ENCODE measurements at regions not wholly inside any gene's neighbourhood (a gene's known extent, or its start where the extent isn't known, plus 50 kb on each side); places are given as distances from the start of the nearest gene placed in this dataset.

GRCh38 chr2:215601990-215602721 lies 166.3 kb upstream of the FN1 start:
- DNase-seq (ENCODE audit: low read depth, low spot score), result no peak

DNA sequence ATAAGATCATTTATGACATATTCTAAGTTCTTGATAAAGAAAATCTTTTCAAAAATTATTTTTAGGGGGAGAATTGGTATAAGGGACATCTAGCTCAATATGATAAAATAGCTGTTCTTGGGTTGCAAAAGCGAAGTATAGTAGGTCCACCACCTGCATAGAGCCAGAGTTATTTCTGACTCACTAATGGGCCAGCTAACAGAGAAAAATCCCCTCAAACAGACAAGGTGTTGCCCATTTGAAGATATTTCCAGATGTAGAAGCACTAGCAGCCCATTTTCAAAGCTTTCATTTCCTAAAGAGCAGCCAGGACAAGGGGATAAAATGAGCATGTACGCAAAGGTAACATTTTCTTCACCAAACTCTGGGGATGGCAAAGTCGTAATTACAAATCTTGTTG lies 165.7 kb upstream of the FN1 start:
- DNase-seq (ENCODE audit: low read depth, low spot score), result no peak

DNA sequence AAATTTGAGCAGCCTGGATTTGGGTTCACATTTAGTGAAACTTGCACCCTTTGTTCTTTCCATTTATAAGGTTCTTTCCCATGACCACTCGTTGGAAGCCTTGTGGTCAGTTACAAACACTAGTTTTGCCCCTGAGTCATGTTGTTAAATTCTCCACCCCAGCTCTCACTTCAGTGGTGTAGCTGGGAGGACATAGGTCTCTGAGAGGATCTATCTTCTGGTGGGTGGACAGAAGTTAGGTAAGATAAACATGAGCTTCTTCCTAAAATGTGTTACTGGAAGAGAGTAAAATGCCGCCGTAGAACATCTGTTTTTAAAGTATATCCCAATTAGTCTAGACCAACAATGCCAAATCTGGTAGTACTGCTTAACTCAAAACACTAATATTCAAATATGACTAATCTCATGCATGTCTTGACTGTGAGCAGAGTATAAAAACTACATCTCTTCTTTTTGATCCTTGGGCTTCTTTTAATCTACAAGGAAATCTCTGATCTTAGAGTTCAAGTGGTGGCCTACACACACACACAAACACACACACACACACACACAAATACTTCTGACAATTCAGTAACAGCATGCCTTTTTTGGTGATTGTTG lies 162.6 kb upstream of the FN1 start:
- DNase-seq (ENCODE audit: low read depth, low spot score), result no peak

- no peak for DNase-seq (ENCODE audit: low read depth, low spot score)
Observed at GRCh38 chr2:215597577-215597976, 161.7 kb upstream of the FN1 start.

- no peak for DNase-seq (ENCODE audit: low read depth, low spot score)
Observed at GRCh38 chr2:215594766-215595165, 158.9 kb upstream of the FN1 start.

DNA sequence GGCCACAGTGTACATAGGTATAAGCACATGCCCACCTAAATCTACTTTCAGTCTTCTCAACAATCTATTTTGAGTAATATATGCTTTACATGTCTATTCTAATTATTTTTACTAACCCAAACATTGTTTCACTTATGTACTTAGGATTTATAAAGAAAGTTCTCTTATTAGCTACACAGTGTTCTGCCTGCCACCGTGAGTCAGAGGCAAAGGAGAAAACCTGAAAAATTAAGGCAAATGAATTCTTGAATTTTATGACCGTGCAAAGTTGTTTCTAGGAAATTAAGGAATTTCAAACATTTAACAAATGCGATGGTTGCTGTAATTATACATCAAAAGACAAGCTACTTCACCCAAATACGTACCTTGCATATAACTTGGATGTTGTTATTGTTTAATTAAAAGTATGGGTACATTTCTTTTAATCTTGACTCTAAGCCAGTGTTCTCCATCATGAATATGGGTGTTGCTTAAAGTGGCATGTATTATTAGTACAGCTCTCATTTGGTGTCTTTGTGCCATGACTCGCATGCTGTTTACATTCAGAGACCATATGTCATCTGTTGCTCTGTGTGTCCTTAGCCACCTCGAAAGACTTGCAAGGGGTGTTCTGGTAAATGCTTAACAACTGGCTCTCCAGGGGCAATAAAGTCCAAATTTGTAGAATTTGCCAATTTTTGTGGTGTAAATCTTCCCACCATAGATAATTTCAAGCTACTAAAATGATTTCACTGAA lies 154.3 kb upstream of the FN1 start:
- DNase-seq (ENCODE audit: low read depth, low spot score), result no peak

- DNase-seq (ENCODE audit: low read depth, low spot score), result no peak
Observed at GRCh38 chr2:215583881-215584280, 148.0 kb upstream of the FN1 start.

DNA sequence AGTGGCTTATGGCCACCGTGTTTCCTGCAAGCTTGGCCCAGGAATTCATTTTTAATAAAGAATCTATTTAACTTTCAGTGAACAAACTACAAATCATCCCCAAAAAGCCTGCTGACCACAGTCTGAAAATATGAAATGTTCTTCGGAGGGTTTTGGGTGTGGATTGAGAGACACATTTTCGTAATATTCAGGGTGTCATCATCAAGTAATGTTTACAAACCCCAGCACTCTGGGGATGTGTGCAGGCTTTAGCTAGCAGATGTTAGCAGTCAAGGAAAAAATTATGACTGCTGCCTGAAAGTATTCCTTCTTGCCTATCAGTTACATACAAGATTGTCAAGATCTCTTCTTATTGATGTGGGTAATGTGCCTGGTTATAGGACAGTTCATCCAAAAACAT lies 143.9 kb upstream of the FN1 start:
- DNase-seq (ENCODE audit: low read depth, low spot score), result no peak

GRCh38 chr2:215577356-215577755 lies 141.5 kb upstream of the FN1 start:
- no peak for DNase-seq (ENCODE audit: low read depth, low spot score)

DNA sequence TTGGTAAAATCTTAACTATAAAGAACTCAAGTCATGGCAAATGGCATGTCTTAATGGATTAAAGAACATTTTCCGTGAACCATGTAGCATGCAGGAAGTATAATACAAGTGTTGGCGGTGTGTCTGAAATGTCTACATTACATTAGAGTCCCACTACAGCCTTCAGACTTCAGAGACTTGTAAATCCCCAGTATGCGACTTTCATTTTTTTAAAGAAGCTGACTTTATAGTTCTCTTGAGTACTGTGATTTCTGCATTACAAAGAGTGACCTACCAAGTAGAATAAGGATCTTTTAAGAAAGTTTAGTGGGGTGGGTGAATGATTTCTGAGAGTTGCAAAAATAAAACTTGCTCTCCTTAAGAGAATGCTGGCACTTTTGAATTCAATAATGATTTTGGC lies 140.7 kb upstream of the FN1 start:
- DNase-seq (ENCODE audit: low read depth, low spot score), result no peak

GRCh38 chr2:215573496-215573895 lies 137.6 kb upstream of the FN1 start:
- DNase-seq (ENCODE audit: low read depth, low spot score), result no peak

GRCh38 chr2:215572341-215572848 lies 136.5 kb upstream of the FN1 start:
- DNase-seq (ENCODE audit: low read depth, low spot score), result no peak

DNA sequence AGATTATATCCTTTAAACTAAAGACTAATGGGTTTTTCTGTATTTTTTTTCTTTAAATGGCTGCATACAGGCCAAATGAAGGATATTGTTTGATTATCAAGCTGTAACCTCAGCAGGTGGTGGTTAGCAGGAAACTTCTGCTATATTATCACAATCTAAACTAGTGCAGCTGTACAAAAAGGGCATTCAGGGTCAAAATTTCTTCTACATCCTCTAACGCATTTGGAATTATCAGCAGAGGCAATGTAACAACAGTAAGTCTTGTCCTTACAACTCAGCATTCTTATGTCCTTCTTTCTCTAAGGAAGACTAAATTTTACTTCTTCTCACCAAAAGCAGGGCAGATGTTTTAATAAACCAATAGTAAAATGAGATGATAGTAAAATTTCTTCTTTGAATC lies 135.8 kb upstream of the FN1 start:
- no peak for DNase-seq (ENCODE audit: low read depth, low spot score)

- DNase-seq (ENCODE audit: low read depth, low spot score), result no peak
Observed at GRCh38 chr2:215567504-215567903, 131.6 kb upstream of the FN1 start.

GRCh38 chr2:215565897-215566296 lies 130.0 kb upstream of the FN1 start:
- no peak for DNase-seq (ENCODE audit: low read depth, low spot score)

DNA sequence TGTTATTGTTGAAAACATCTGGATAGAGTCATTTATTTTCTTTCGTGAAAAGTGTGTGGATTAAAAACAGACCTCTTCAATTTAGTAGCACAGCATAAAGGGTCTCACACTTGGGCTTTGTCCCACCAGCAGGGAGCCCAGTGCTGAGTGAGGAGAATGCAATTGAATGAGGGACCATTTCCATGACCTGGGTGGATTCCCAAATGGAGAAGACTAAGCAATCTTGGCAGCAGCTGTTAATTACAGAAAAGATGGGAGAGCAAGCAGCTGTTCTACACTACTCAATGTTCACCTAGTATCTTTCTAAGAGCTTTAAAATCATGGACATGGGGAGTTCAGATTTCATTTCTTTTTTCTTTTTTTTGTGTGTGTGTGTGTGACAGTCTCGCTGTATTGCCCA lies 121.8 kb upstream of the FN1 start:
- no peak for DNase-seq (ENCODE audit: low read depth, low spot score)

DNA sequence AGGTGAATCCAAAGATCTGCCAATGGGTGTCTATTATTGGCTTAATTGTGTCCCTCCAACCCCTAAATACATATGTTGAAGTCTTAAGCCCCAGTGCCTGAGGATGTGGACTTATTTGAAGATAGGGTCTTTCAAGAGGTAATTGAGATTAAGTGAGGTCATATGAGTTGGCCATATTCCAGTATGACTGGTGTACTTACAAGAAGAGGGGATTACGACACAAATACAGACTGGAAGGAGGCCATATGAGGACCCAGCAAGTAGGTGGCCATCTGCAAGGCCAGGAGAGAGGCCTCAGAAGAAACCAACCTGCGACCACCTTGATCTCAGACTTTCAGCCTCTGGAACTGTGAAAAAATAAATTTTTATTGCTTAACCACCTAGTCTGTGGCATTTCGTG lies 121.1 kb upstream of the FN1 start:
- no peak for DNase-seq (ENCODE audit: low read depth, low spot score)

GRCh38 chr2:215554689-215555498 lies 119.0 kb upstream of the FN1 start:
- no peak for DNase-seq (ENCODE audit: low read depth, low spot score)

DNA sequence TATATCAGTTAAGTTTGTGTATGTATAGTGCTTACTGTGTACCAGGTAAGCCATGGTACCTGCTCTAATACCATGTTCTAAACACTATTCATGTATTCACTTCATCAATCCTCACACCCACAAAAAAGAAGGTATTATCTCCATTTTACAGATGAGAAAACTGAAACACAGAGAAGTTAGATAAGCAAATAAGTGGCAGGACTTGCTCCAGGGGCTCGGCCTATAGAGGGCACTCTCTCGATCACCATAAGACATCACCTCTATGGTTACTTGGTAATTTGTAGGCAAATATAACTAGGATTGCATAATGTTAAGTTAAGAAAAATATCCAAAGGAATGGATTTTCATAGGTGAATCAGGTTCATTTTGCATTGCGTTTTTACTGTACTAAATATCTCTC lies 118.1 kb upstream of the FN1 start:
- no peak for DNase-seq (ENCODE audit: low read depth, low spot score)

DNA sequence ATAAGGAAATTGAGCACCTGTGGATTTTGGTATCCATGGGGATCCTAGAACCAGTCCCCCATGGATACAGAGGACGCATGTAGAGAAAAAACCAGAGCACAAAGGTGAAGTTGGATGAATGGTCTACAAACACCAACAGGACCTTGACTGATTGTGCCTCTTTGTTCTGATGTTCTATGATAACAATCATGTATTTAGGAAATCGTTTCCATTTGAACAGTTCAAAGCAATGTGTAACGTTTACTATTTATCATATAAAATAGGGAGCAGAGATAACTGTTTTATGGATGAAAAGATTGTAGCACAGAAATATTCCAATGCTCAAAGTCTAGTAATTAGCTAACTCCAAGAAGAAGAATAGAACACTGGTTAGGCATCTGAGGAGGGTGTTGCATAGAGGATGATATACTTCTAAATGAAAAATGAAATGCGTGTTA lies 116.3 kb upstream of the FN1 start:
- DNase-seq (ENCODE audit: low read depth, low spot score), result no peak

- no peak for DNase-seq (ENCODE audit: low read depth, low spot score)
Observed at GRCh38 chr2:215550331-215550730, 114.5 kb upstream of the FN1 start.

DNA sequence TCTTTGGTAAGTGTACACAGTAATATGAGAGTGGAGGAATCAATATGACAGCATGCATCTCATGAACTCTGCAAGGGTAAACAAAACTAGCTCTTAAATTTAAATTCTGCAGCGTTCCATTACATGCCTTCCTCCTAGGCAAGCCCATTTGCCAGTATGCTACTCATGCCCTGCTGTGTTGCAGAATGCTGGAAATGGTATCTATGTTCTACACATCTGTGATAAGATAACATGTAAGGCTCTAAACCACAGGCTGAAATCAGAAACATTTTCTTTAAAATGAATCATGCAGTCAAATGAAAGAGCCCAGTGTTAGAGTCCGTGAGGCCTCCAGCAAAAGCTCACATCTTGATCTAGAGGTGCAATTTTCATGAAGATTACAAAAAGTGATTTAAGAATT lies 112.8 kb upstream of the FN1 start:
- no peak for DNase-seq (ENCODE audit: low read depth, low spot score)

Data from activated CD4-positive, CD25-positive, alpha-beta regulatory T cell treated with anti-CD3 and anti-CD28 coated beads, Interleukin-2, amount 50 U/mL, for 16 hours (primary cell).